HEK293T (cell line): ENCODE measurements at regions not wholly inside any gene's neighbourhood (a gene's known extent, or its start where the extent isn't known, plus 50 kb on each side); places are given as distances from the start of the nearest gene placed in this dataset.

Experiments
- CTCF ChIA-PET: fragments of 350-600 bp; formaldehyde crosslinking; extraction: SDS; loops from one replicate; lab custom pipeline; 2021; ENCODE audit warnings: antibody characterized with exemption, inconsistent platforms; lab: Yijun Ruan, JAX
- POLR2A ChIA-PET: fragments of 350-600 bp; formaldehyde crosslinking; extraction: SDS; loops from one replicate; lab custom pipeline; 2020; ENCODE audit warnings: antibody characterized with exemption, inconsistent platforms; lab: Yijun Ruan, JAX
- DNase-seq: peaks from one replicate; pipeline ENCODE4 v3.0.0; 2012; ENCODE audit warnings: mixed read lengths; ENCODE audit errors: extremely low spot score
- ARNT ChIP-seq: fragments of 450-650 bp; IDR thresholded peaks from 2 replicates; pipeline ENCODE4 v1.6.1; 2017; ENCODE audit warnings: mild to moderate bottlenecking
- BHLHE40 ChIP-seq: fragments of 450-650 bp; IDR thresholded peaks from 2 replicates; pipeline ENCODE4 v1.6.1; 2016; ENCODE audit warnings: mild to moderate bottlenecking, moderate library complexity, borderline replicate concordance
- CTBP1 ChIP-seq: fragments of 450-650 bp; IDR thresholded peaks from 2 replicates; pipeline ENCODE4 v1.6.1; 2016; ENCODE audit warnings: borderline replicate concordance
- ELF4 ChIP-seq: fragments of 450-650 bp; IDR thresholded peaks from 2 replicates; pipeline ENCODE4 v1.6.1; 2017; ENCODE audit warnings: antibody characterized with exemption
- FOXA1 ChIP-seq: fragments of 450-650 bp; IDR thresholded peaks from 2 replicates; pipeline ENCODE4 v1.6.1; 2016; ENCODE audit warnings: mild to moderate bottlenecking
- FOXK2 ChIP-seq: fragments of 450-650 bp; IDR thresholded peaks from 2 replicates; pipeline ENCODE4 v1.6.1; 2016; ENCODE audit warnings: mild to moderate bottlenecking
- FOXM1 ChIP-seq: fragments of 450-650 bp; IDR thresholded peaks from 2 replicates; pipeline ENCODE4 v1.6.1; 2017; ENCODE audit warnings: mild to moderate bottlenecking, borderline replicate concordance
- HDGF ChIP-seq: fragments of 450-650 bp; IDR thresholded peaks from 2 replicates; pipeline ENCODE4 v1.6.1; 2017; ENCODE audit warnings: antibody characterized with exemption, borderline replicate concordance
- L3MBTL2 ChIP-seq: fragments of 450-650 bp; conservative IDR thresholded peaks from 2 replicates; pipeline ENCODE4 v1.6.1; 2016; ENCODE audit warnings: mild to moderate bottlenecking
- LEF1 ChIP-seq: fragments of 450-650 bp; IDR thresholded peaks from 2 replicates; pipeline ENCODE4 v1.6.1; 2017; ENCODE audit warnings: mild to moderate bottlenecking, borderline replicate concordance
- NFRKB ChIP-seq: fragments of 450-650 bp; IDR thresholded peaks from 2 replicates; pipeline ENCODE4 v1.6.1; 2016; ENCODE audit warnings: mild to moderate bottlenecking, moderate library complexity
- SP1 ChIP-seq: fragments of 450-650 bp; IDR thresholded peaks from 2 replicates; pipeline ENCODE4 v1.6.1; 2017
- SUZ12 ChIP-seq: fragments of 450-650 bp; IDR thresholded peaks from 2 replicates; pipeline ENCODE4 v1.6.1; 2016; ENCODE audit warnings: mild to moderate bottlenecking
- TARDBP ChIP-seq: fragments of 450-650 bp; IDR thresholded peaks from 2 replicates; pipeline ENCODE4 v1.6.1; 2016
- ZNF384 ChIP-seq: fragments of 450-650 bp; IDR thresholded peaks from 2 replicates; pipeline ENCODE4 v1.6.1; 2016
- TF ChIP-seq, protein P1 (sequence below): fragments of 450-650 bp; IDR thresholded peaks from 2 replicates; pipeline ENCODE4 v1.6.1; 2016

DNA sequence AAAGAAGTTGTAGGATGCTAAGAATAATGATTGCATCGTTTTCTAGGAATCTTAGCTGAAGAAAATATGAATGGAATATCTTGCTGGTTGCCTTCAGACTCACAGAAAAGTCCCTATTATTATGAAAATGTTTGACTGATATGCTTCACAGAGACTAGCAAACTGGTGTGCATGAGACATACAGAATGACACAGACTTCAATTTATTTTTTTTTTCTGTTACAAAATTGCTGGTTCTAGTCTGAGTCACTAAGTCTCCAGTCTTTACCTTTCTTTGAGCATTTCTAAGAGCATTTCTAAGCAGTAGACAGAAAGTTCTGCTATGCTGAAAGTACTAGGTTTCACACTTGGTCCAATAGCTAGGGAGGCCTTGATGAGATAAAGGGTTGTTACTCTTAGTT lies 377.6 kb upstream of the ATP2B1 start:
- POLR2A ChIA-PET, result no interaction called here
- no peak for DNase-seq
- CTCF ChIA-PET, result no interaction called here
- no peak for TF ChIP-seq L3MBTL2
- no peak for TF ChIP-seq SP1
- no peak for TF ChIP-seq NFRKB
- no peak for TF ChIP-seq BHLHE40
- TF ChIP-seq FOXM1, result no peak
- no peak for TF ChIP-seq LEF1
- TF ChIP-seq HDGF, result no peak
- TF ChIP-seq ELF4, result no peak

DNA sequence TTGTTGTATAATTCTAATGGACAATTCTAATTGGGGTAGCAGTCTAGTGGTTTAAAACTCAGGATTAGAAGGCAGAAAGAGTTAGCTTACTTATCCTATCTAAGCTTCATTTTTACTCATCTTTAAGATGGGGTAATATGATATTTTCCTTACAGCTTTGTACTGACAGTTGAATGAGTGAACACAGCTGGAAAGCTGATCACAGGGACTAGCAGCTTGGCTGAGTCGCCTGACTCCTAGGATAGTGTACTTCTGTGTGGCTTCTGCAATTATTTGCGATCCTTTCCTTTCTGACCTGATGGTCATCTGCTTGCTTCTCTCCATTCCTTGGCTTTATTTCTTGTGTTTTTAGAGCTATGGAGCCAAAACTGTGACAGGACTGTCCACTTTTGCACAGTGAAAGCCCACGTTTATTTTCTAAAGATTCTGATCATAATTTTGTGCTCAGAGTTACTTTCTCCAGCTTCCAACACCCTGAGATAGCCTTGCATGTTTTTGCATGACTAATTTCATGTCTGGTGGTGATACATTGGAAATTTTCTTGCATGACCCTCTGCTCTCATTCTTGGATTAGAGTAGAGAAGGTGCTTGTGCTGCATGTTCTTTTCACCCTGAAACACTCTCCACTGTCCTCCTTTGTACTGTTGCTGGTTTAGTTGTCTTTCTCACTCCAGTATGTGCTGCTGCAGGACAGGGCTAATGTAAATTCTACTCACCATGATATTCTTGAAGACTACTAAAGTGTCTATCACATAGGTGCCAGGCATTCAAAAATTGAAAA lies 377.0 kb upstream of the ATP2B1 start:
- TF ChIP-seq FOXM1, result no peak
- TF ChIP-seq FOXK2, result no peak
- TF ChIP-seq HDGF, result no peak
- TF ChIP-seq L3MBTL2, result no peak
- TF ChIP-seq SUZ12, result no peak
- no peak for TF ChIP-seq LEF1
- TF ChIP-seq FOXA1, result no peak
- no peak for TF ChIP-seq CTBP1
- TF ChIP-seq NFRKB, result no peak
- TF ChIP-seq BHLHE40, result no peak
- no peak for TF ChIP-seq ELF4
- TF ChIP-seq SP1, result no peak
- no peak for TF ChIP-seq TARDBP
- no peak for TF ChIP-seq ZNF384
- TF ChIP-seq ARNT, result no peak
- TF ChIP-seq, protein P1, sequence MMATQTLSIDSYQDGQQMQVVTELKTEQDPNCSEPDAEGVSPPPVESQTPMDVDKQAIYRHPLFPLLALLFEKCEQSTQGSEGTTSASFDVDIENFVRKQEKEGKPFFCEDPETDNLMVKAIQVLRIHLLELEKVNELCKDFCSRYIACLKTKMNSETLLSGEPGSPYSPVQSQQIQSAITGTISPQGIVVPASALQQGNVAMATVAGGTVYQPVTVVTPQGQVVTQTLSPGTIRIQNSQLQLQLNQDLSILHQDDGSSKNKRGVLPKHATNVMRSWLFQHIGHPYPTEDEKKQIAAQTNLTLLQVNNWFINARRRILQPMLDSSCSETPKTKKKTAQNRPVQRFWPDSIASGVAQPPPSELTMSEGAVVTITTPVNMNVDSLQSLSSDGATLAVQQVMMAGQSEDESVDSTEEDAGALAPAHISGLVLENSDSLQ, result no peak
- CTCF ChIA-PET, result interaction anchor here (0.5 kb wide), 1 partner anchor 11 kb away, joined by 3 read pairs; no protein-coding TSS in a partner anchor
- POLR2A ChIA-PET, result interaction anchor here (0.9 kb wide), 1 partner anchor 9 kb away, joined by 5 read pairs; no protein-coding TSS in a partner anchor
- no peak for DNase-seq

DNA sequence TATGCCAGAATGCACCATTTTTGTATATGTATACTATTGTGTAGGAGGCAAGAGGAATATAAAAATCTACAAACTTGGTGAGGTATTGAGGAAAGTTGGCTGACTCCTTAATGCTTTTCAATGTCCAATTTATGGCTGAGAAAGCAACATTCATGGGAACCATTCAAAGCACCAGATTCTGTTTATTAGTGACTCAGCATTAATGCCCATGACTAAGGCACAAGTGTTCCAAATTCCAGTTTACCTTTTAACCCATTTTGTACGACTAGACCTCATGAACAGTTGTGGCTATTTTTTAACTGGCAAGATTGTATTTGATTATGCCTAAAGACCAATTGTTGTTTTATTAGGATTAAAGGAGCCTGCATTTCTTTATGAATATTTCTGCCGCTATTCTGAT lies 375.4 kb upstream of the ATP2B1 start:
- TF ChIP-seq TARDBP, result no peak
- ChIA-PET CTCF (no interaction called here), POLR2A (no interaction called here)
- DNase-seq, result no peak

DNA sequence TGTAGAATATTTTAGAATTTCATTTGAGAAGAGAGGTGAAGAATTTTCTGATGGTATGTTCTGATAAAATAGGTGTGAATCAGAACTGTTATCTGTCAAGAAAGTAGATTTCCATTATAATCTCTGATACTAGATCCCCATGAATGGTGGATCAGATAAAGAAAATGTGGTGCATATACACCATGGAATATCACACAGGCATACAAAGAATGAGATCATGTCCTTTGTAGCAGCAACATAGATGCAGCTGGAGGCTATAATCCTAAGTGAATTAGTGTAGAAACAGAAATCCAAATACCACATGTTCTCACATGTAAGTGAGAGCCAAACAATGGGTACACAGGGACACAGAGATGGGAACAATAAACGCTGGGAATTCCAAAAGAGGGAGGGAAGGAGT lies 372.0 kb upstream of the ATP2B1 start:
- DNase-seq, result no peak
- TF ChIP-seq BHLHE40, result no peak
- TF ChIP-seq TARDBP, result no peak
- ChIA-PET CTCF (no interaction called here), POLR2A (no interaction called here)

DNA sequence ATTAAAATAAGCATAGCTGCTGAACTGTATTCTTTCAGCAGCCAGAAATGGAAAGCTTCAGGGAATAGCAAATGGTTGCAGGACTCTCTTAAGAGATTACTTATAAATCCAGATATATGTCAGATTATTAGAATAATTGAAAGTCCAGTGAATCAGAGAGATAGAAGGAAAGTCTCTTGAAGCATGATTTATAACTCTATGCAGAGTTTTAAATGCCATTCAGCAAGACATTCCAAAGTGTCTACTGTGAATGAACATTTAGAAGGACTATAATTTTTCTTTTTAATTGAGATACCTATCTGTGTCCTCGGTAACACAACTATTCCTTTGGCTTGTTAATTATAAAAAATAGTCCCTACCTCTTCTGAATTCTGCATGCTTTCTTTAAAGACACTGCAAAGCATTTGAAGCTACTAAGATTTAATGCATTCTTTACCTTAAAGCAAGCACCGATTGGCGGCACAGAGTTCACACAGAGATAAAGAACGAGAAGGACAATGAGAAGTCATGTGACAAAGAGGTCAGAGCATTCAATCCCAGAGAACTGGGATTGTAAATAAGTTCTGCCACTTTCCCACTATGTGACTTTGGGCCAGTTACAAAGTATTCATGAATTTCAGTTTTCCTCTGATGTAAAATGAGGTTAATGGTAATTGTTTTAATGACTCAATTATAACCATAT lies 371.0 kb upstream of the ATP2B1 start:
- ChIA-PET POLR2A (no interaction called here), CTCF (no interaction called here)
- TF ChIP-seq SP1 (no peak), CTBP1 (no peak)
- TF ChIP-seq, protein P1, result no peak
- no peak for DNase-seq

DNA sequence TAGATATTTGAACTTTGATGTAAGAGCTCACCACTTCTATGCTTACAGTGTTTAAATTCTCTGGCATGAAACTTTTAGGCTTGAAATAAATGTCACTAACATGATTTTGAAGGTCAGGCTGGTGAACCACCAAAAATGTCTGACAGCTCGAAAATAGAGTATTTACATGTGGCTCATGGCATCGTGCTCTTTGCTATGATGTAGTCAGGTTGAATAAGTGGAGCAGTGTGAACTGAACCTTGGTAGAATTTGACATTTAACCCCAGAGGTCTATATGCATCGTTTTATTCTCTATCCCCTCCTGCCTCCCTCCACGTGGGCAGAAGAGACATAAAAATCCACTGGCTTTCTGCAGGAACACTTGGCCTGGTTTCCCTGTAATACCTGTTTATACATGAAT lies 369.7 kb upstream of the ATP2B1 start:
- no peak for DNase-seq
- POLR2A ChIA-PET, result interaction anchor here (0.6 kb wide), 1 partner anchor 108 kb away, joined by 3 read pairs; no protein-coding TSS in a partner anchor
- TF ChIP-seq BHLHE40, result no peak
- TF ChIP-seq ARNT, result no peak
- CTCF ChIA-PET, result no interaction called here

DNA sequence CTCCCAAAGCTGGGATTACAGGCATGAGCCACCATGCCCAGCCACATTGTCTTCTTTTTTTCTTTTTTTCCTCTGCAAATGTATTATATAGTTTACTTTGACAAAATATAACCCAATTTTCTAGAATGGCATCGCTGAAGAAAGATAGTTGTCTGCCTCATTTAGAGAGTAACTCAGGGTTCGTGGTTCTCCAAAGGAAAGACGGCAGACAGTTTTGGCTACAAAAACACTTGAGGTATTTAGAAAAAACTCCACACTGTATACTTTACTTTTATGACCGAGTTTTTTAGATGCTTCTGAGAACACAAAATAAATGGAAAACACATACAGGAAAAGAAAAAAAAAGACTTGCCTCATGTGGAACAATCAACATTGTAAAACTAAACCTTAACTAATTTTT lies 369.1 kb upstream of the ATP2B1 start:
- ChIA-PET POLR2A (interaction anchor here (0.6 kb wide), 1 partner anchor 107 kb away, joined by 3 read pairs; no protein-coding TSS in a partner anchor), CTCF (no interaction called here)

More for the DNA sequence above, 369.1 kb upstream of the ATP2B1 start:
- no peak for DNase-seq
- TF ChIP-seq FOXK2 (no peak), SP1 (no peak), SUZ12 (no peak), FOXM1 (no peak), BHLHE40 (no peak), HDGF (no peak), NFRKB (no peak), ELF4 (no peak), CTBP1 (no peak)
